ENCODE measurements at regions not wholly inside any gene's neighbourhood (a gene's known extent, or its start where the extent isn't known, plus 50 kb on each side); places are given as distances from the start of the nearest gene placed in this dataset.
"Not testable (repeated sequence)": the region's sequence is repeated elsewhere in the genome, so short reads cannot be mapped to it uniquely, and the experiment has no call there.

GRCh38 chr3:104069114-104069513, 1297.6 kb upstream of the ALCAM start:
- intact Hi-C loops (cut with DNase I; ENCODE audit: low total_unique reads) = no loop called here
- Histone ChIP-seq H3K9me3 (no peaks in the 10 kb centered on the region), H3K27me3 (no peaks in the 10 kb centered on the region), H3K4me1 (no peaks in the 10 kb centered on the region), H3K36me3 (no peaks in the 10 kb centered on the region), H3K4me3 (no peak overlapping the region), H3K27ac (no peak overlapping the region)
- TF ChIP-seq CTCF (IDR thresholded peaks at IDR 0.05) (no peak), POLR2A (IDR thresholded peaks at IDR 0.05) (no peak)
- no peak for DNase-seq

GRCh38 chr3:104070906-104071305, 1295.8 kb upstream of the ALCAM start:
- Histone ChIP-seq H3K4me3 (no peak overlapping the region), H3K36me3 (no peaks in the 10 kb centered on the region), H3K9me3 (no peaks in the 10 kb centered on the region), H3K27me3 (no peaks in the 10 kb centered on the region), H3K4me1 (no peaks in the 10 kb centered on the region), H3K27ac (no peak overlapping the region)
- TF ChIP-seq CTCF (IDR thresholded peaks at IDR 0.05) = no peak
- no peak for TF ChIP-seq POLR2A (IDR thresholded peaks at IDR 0.05)
- intact Hi-C loops (cut with DNase I; ENCODE audit: low total_unique reads) = no loop called here
- no peak for DNase-seq

GRCh38 chr3:104080088-104080626, 1286.6 kb upstream of the ALCAM start:
- DNase-seq = no peak
- no peaks in the 10 kb centered on the region for H3K36me3 ChIP-seq
- no peak overlapping the region for H3K27ac ChIP-seq
- TF ChIP-seq POLR2A (IDR thresholded peaks at IDR 0.05) = no peak
- no peak for TF ChIP-seq CTCF (IDR thresholded peaks at IDR 0.05)
- intact Hi-C loops (cut with DNase I; ENCODE audit: low total_unique reads) = no loop called here
- H3K4me3 ChIP-seq = no peak overlapping the region
- H3K27me3 ChIP-seq = no peaks in the 10 kb centered on the region
- H3K9me3 ChIP-seq = no peaks in the 10 kb centered on the region
- H3K4me1 ChIP-seq = no peaks in the 10 kb centered on the region

GRCh38 chr3:104088738-104089137, 1278.0 kb upstream of the ALCAM start:
- H3K27me3 ChIP-seq = no peaks in the 10 kb centered on the region
- no peaks in the 10 kb centered on the region for H3K9me3 ChIP-seq
- intact Hi-C loops (cut with DNase I; ENCODE audit: low total_unique reads) = no loop called here
- no peaks in the 10 kb centered on the region for H3K4me1 ChIP-seq
- no peak overlapping the region for H3K27ac ChIP-seq
- no peak for DNase-seq
- H3K36me3 ChIP-seq = no peaks in the 10 kb centered on the region
- no peak overlapping the region for H3K4me3 ChIP-seq
- TF ChIP-seq CTCF (IDR thresholded peaks at IDR 0.05) (no peak), POLR2A (IDR thresholded peaks at IDR 0.05) (no peak)

- DNase-seq; H3K27me3 ChIP-seq; H3K9me3 ChIP-seq; H3K27ac ChIP-seq; H3K4me1 ChIP-seq; H3K4me3 ChIP-seq; H3K36me3 ChIP-seq; intact Hi-C loops (cut with DNase I; ENCODE audit: low total_unique reads): not testable (repeated sequence)
Observed at GRCh38 chr3:104089987-104090386, 1276.7 kb upstream of the ALCAM start.

GRCh38 chr3:104101736-104102135, 1265.0 kb upstream of the ALCAM start:
- Histone ChIP-seq H3K4me1 (no peaks in the 10 kb centered on the region), H3K27ac (no peak overlapping the region), H3K9me3 (no peaks in the 10 kb centered on the region), H3K27me3 (no peaks in the 10 kb centered on the region), H3K4me3 (no peak overlapping the region), H3K36me3 (no peaks in the 10 kb centered on the region)
- intact Hi-C loops (cut with DNase I; ENCODE audit: low total_unique reads) = no loop called here
- no peak for DNase-seq
- TF ChIP-seq POLR2A (IDR thresholded peaks at IDR 0.05) (no peak), CTCF (IDR thresholded peaks at IDR 0.05) (no peak)
